ENCODE measurements at regions not wholly inside any gene's neighbourhood (a gene's known extent, or its start where the extent isn't known, plus 50 kb on each side); places are given as distances from the start of the nearest gene placed in this dataset.

GRCh38 chr16:59612094-59612493, 878.0 kb upstream of the GOT2 start:
- Histone ChIP-seq H3K9me3 (ENCODE audit: low read depth) (no peaks in the 10 kb centered on the region), H2AFZ (no peak overlapping the region), H3K27me3 (no peaks in the 10 kb centered on the region), H3K4me1 (ENCODE audit: insufficient read depth) (no peaks in the 10 kb centered on the region), H3K27ac (no peak overlapping the region), H3K4me3 (no peak overlapping the region), H3K79me2 (no peaks in the 10 kb centered on the region), H4K20me1 (ENCODE audit: insufficient read depth, poor library complexity, severe bottlenecking) (no peaks in the 10 kb centered on the region), H3K36me3 (replicated peaks; ENCODE audit: insufficient read depth, low read depth) (no peaks in the 10 kb centered on the region), H3K9me2 (replicated peaks; ENCODE audit: insufficient read depth) (no peaks in the 10 kb centered on the region), H3K4me2 (no peak overlapping the region)
- no peak for DNase-seq (ENCODE audit: low spot score)
- TF ChIP-seq CTCF (IDR thresholded peaks at IDR 0.05; ENCODE audit: poor library complexity) (no peak), EZH2 (IDR thresholded peaks at IDR 0.05; ENCODE audit: borderline replicate concordance) (no peak), EZH2phosphoT487 (IDR thresholded peaks at IDR 0.05; ENCODE audit: low read depth, severe bottlenecking, unreplicated experiment) (no peak)
- WGBS (ENCODE audit: low lambda C conversion rate, missing lambda C conversion rate) = 28% methylated on average over 3 of the region's 3 CpGs

DNA sequence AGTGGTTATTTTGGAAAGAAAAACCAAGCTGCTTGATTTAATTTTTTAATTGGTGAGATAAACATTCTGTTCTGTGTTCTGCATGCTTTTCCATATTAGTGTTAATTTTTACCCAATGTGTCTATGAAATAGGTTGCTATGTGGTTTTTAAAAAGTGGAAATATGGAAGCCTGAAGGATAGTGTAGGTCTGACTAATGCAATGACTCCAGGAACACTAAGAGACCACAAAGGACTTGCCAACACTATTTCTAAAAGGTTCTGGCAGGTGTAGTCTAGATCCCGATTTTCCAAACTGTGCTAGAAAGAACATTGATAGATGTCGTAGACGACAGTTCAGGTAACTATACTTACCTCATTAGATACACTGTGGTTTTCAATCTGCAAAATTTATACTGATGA, 877.4 kb upstream of the GOT2 start:
- no peak overlapping the region for H3K4me3 ChIP-seq
- H3K27ac ChIP-seq = no peak overlapping the region
- no peaks in the 10 kb centered on the region for H3K27me3 ChIP-seq
- no peak for TF ChIP-seq EZH2phosphoT487 (IDR thresholded peaks at IDR 0.05; ENCODE audit: low read depth, severe bottlenecking, unreplicated experiment)
- TF ChIP-seq CTCF (IDR thresholded peaks at IDR 0.05; ENCODE audit: poor library complexity) = no peak
- TF ChIP-seq EZH2 (IDR thresholded peaks at IDR 0.05; ENCODE audit: borderline replicate concordance) = no peak
- no peaks in the 10 kb centered on the region for H3K36me3 ChIP-seq (replicated peaks; ENCODE audit: insufficient read depth, low read depth)
- WGBS (ENCODE audit: low lambda C conversion rate, missing lambda C conversion rate) = 82% methylated on average over 3 of the region's 3 CpGs
- DNase-seq (ENCODE audit: low spot score) = no peak
- H3K9me2 ChIP-seq (replicated peaks; ENCODE audit: insufficient read depth) = no peaks in the 10 kb centered on the region
- H2AFZ ChIP-seq = no peak overlapping the region
- no peaks in the 10 kb centered on the region for H4K20me1 ChIP-seq (ENCODE audit: insufficient read depth, poor library complexity, severe bottlenecking)
- H3K79me2 ChIP-seq = no peaks in the 10 kb centered on the region
- H3K4me1 ChIP-seq (ENCODE audit: insufficient read depth) = no peaks in the 10 kb centered on the region
- H3K9me3 ChIP-seq (ENCODE audit: low read depth) = no peaks in the 10 kb centered on the region
- H3K4me2 ChIP-seq = no peak overlapping the region

GRCh38 chr16:59605706-59606105, 871.6 kb upstream of the GOT2 start:
- Histone ChIP-seq H3K4me3 (no peak overlapping the region), H4K20me1 (ENCODE audit: insufficient read depth, poor library complexity, severe bottlenecking) (no peaks in the 10 kb centered on the region), H3K4me2 (no peak overlapping the region), H3K4me1 (ENCODE audit: insufficient read depth) (no peaks in the 10 kb centered on the region), H3K9me3 (ENCODE audit: low read depth) (no peaks in the 10 kb centered on the region), H3K27me3 (no peaks in the 10 kb centered on the region), H2AFZ (no peak overlapping the region), H3K79me2 (no peaks in the 10 kb centered on the region), H3K27ac (no peak overlapping the region), H3K9me2 (replicated peaks; ENCODE audit: insufficient read depth) (no peaks in the 10 kb centered on the region), H3K36me3 (replicated peaks; ENCODE audit: insufficient read depth, low read depth) (no peaks in the 10 kb centered on the region)
- no peak for TF ChIP-seq EZH2 (IDR thresholded peaks at IDR 0.05; ENCODE audit: borderline replicate concordance)
- TF ChIP-seq CTCF (IDR thresholded peaks at IDR 0.05; ENCODE audit: poor library complexity) = no peak
- no peak for TF ChIP-seq EZH2phosphoT487 (IDR thresholded peaks at IDR 0.05; ENCODE audit: low read depth, severe bottlenecking, unreplicated experiment)
- DNase-seq (ENCODE audit: low spot score) = no peak
- 81% methylated on average over 2 of the region's 2 CpGs for WGBS (ENCODE audit: low lambda C conversion rate, missing lambda C conversion rate)

GRCh38 chr16:59604354-59604753, 870.2 kb upstream of the GOT2 start:
- Histone ChIP-seq H3K4me2 (no peak overlapping the region), H2AFZ (no peak overlapping the region), H4K20me1 (ENCODE audit: insufficient read depth, poor library complexity, severe bottlenecking) (no peaks in the 10 kb centered on the region), H3K9me3 (ENCODE audit: low read depth) (no peaks in the 10 kb centered on the region), H3K9me2 (replicated peaks; ENCODE audit: insufficient read depth) (no peaks in the 10 kb centered on the region), H3K27ac (no peak overlapping the region), H3K27me3 (no peaks in the 10 kb centered on the region), H3K36me3 (replicated peaks; ENCODE audit: insufficient read depth, low read depth) (no peaks in the 10 kb centered on the region), H3K4me1 (ENCODE audit: insufficient read depth) (no peaks in the 10 kb centered on the region), H3K4me3 (no peak overlapping the region), H3K79me2 (no peaks in the 10 kb centered on the region)
- no peak for DNase-seq (ENCODE audit: low spot score)
- no peak for TF ChIP-seq CTCF (IDR thresholded peaks at IDR 0.05; ENCODE audit: poor library complexity)
- no peak for TF ChIP-seq EZH2 (IDR thresholded peaks at IDR 0.05; ENCODE audit: borderline replicate concordance)
- TF ChIP-seq EZH2phosphoT487 (IDR thresholded peaks at IDR 0.05; ENCODE audit: low read depth, severe bottlenecking, unreplicated experiment) = no peak
- 81% methylated on average over 1 of the region's 1 CpG for WGBS (ENCODE audit: low lambda C conversion rate, missing lambda C conversion rate)

All from hepatocyte (in vitro differentiated cells).